ENCODE measurements at regions not wholly inside any gene's neighbourhood (a gene's known extent, or its start where the extent isn't known, plus 50 kb on each side); places are given as distances from the start of the nearest gene placed in this dataset.
"Not testable (repeated sequence)": the region's sequence is repeated elsewhere in the genome, so short reads cannot be mapped to it uniquely, and the experiment has no call there.

DNA sequence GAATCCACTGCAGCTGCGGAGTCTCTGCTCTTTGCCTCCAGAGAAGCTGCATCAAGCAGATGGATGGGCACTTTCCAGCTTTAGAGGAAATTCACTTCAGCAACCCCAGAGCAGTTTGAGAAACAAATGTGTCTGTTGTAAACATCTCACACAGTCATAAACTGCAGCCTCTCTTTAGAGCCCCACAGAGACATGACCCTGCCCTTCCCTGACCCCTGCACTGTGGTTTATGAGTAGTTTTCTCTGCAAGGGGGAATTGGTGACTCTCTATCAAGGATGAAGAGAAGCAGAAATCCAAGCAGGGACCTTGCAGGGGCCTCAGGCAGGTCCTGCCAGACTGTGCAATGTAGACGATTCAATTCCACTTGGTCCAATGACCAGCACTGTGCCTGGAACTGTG is 160.2 kb downstream of the SH2D4B start:
- DNase-seq (ENCODE audit: low read depth in 2 of 2) = no peak

DNA sequence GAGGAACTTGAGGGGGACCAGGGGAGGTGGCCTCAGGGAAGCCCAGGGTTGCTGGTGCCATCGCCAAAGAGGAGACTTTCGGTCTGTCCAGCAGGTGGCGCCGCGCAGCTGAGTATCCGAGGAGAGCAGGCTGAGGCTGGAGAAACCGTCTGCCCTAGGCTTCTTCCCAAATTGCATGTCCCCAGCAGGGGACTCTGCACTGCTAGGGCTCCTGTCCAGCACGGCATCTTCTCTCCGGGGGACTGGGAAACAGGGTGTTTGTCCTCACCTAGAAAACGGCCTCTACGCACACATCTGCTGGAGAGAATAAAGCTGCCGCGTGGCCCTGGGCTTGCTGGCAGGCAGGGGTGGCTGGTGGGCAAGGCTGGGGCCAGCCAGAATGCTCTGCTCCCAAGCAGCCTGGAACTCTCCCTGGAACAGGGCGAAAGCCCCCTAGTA is 161.9 kb downstream of the SH2D4B start:
- DNase-seq (ENCODE audit: low read depth in 2 of 2) = peak; percentile 23 to 47

DNA sequence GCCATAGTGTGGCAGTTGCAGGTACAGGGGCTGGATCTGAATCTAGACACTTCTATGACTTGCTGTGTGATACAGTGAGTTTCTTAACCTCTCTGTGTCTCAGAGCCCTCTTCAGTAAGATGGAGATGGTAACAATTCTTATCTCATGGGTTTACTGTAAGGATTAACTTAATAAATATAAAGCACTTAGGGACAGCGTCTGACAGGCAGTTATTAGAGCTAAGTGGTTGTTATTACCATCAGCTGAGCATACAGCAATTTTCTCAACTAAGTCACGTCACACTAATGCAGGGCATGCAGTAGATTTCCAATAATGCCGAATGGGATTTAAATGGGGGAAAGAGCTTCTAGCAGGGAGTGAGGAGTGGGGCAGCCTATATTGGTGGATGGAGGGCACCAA is 162.6 kb downstream of the SH2D4B start:
- no peak for DNase-seq (ENCODE audit: low read depth in 2 of 2)

DNA sequence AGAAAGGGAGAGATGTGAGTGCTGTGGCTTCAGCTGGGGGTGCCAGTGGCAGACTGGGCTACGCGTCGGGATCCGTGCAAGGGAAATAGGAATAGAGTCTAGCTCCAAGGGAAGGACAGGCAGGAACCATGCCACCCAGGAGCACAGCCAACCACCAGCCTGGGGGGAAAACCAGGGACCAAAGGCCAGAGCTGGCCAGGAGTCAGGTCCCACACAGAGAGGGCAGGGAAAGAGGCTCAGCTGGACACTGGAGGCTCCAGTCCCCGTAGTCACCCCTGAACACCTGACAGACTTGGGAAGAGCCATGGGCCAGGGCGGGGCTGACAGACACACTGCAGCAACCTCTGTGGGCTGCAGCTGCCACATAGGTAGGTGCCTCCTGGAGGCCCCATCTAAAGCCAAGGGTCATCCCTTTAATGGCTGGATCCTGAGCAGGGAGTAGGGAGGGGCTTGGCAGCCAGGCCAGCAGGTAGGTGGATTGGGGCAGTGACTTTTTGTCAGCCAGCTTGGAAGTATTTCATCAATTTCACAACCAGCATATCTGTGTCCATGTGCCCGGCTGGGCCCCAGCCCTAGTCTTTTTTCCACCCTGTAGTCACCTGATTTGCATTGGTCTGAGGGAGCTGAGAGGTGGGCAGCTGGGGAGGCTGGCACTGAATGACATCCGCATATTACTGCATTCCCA is 163.2 kb downstream of the SH2D4B start:
- no peak for DNase-seq (ENCODE audit: low read depth in 2 of 2)

DNA sequence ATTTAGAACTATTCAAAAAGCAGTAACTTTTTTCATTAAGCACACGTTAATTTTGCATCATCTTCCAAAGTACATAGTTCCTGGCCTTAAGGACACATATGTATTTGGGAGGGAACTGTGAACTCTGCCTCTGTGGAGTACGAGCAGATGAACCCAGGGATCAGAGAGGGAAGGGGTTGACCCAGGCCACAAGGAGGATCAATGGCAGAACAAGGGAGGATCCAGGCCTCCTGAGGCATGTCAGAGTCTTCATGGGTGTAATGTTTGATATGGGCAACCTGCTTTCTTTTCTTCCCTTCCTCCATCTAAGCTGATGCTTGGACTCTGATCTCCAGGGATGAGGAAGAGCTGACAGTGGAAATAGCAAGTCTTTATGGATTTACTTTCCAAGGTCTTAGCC is 164.0 kb downstream of the SH2D4B start:
- no peak for DNase-seq (ENCODE audit: low read depth in 2 of 2)

DNA sequence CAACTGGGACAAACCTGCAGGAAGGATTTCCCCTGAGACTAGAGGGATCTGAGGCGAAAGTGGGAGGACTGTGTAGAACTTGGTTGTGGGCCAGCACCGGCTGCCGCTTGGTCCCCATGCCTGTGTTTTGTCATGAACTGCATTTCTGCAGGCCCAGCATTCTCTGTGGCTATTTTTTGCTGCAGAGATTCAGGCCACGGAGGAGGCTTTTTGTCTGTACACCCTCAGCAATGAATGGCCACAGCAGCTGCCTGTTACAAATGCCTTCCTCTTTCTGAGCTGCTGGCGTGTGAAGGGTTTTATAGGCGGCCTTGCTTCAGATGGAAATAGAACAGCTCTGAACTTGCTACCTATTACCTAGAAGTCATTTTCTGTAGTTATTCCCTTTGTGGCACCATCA is 164.4 kb downstream of the SH2D4B start:
- no peak for DNase-seq (ENCODE audit: low read depth in 2 of 2)

DNA sequence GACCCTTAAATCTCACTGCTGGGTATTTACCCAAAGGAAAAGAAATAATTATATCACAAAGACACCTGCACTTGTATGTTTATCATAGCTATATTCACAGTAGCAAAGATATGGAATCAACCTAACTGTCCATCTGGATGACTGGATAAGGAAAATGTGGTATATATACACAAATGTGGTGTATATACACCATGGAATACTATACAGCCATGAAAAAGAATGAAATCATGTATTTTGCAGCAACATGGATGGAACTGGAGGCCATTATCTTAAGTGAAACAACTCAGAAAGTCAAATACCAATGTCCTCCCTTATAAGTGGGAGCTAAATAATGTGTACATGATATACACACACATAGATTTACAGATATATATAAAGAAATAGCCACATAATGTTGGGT is 168.2 kb downstream of the SH2D4B start:
- DNase-seq (ENCODE audit: low read depth in 2 of 2) = no peak

DNA sequence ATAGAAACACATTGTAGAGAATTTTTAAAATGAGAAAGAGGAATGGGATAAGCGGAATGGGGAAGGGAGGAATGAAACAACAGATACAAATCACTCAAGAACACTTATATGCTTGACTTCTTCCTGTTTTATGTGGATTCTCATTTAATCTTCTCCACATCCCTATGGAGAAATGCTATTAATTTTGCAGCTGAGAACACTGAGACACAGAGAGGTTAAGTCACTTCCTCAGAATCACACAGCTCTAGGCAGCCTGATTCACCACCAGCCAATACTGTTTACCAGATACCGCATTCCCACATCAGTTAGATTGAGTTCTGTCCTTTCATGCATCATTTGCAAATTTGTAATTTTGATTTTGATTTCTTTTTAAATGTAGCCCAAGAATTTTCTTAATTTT is 170.5 kb downstream of the SH2D4B start:
- no peak for DNase-seq (ENCODE audit: low read depth in 2 of 2)

DNA sequence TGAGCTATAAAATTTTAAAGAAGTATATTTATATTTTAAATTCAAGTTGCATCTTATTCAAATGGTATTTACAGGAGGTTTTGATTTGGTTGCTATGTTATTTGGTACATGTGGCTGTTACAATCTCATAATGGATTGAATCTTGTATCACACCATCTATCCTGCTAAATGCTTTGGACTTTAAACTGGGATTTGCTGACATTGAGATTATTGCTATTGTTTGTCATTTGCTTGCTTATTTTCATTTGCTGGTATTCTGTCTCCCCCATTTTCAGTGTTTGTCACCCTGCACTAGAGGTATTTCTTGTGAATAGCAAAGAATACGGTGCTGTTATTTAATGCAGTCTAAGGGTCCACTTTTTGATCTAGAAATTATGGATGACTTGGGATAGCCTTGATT is 171.1 kb downstream of the SH2D4B start:
- no peak for DNase-seq (ENCODE audit: low read depth in 2 of 2)

DNA sequence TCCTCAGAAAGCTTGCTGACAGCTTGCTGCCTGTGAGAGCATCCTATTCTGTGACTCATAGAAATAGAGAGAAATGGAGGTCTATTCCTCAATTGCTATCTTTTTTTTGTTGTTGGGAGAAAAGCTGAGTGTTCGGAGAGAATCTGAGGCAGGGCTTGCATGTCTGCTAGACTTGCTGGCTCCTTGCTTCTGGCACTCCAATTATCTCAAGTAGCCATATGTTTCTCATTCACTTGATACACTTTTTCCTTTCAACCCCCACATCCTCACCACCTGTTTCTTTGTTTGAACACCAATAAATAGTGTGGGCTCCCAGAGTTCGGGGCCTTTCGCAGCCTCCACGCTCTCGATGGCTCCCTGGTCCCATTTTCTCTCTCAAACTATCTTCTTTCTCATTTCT is 172.2 kb downstream of the SH2D4B start:
- no peak for DNase-seq (ENCODE audit: low read depth in 2 of 2)

DNA sequence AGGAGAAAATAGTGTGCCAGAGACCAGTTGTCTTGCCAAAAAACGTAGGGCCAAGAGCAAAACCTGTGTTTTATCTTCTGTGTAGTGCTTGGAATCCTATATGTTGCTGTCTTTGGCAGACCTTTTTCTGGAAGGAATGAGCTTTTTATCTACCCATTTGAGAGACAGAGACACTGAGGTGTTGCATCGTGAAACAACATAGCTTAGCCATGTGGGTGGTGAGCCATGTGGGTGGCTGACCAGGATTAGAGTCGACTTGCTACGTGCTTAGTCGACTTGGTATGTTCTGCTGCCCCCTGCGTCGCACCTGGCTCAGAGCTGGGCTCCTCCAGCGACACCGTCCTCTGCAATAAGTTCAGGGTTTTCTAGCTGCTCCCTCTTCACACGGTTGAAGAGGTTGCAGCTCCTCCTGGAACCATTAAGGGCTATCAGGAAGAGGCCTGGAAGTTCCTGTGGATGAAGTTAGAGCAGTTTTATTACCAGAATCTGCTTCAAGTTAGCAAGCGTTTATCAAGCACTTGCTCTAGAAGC is 175.8 kb downstream of the SH2D4B start:
- no peak for DNase-seq (ENCODE audit: low read depth in 2 of 2)

DNA sequence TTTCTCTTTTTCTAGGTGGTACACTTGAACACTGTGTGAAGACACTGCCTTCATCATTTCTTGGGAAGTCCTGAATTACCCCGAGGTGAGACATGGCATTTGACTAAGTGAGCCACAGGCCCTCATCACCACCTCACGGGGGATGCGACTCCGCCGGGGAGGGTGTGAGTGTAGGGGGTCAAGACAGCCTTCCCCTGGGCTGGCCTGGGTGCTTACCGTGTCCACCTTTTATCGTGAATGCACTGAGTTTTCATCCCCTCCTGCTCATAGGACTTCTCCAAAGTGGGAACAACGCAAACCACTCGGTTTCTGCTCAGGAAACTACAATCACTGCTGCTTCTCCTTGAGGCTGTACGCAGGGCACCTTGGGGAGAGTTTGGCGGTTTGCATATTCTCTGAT is 176.9 kb downstream of the SH2D4B start:
- no peak for DNase-seq (ENCODE audit: low read depth in 2 of 2)

DNA sequence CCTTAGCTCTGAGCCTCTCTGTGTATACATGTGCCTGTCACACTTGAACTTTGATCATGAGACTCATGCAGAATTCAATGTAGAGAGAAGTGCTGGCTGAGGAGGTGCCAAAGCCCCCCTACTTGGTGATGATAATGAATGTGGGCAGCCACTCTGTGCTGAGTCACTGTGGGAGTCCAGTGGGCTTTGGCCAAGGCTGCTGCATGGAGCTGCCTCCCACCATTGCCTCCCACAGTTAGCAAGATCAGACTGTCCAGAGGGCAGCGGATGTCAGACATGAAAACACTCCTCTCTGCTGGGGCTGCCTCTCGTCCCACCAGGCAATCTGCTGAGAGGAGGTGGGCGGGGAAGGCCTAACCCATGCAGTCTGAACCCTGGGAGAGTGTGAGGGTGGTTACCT is 180.3 kb downstream of the SH2D4B start:
- no peak for DNase-seq (ENCODE audit: low read depth in 2 of 2)

DNA sequence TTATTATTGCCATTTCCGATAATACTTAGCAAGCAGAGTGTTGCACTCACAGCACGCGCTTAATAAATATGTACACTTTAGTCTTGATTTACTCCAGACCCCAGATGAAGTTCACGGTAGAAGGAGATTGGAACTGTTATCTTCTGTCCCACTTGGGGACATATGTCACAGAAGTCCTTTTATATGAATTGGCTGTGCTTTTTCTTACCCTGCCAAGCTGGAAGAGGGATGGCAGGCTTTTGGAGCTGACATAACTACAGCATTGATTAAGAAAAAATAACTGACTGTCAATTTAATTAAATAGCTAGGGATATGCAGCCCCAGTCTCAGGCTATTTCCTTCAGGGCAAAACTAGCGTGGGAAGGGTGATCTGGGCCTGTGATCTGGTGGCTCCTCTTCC is 182.2 kb downstream of the SH2D4B start:
- DNase-seq (ENCODE audit: low read depth in 2 of 2) = no peak

DNA sequence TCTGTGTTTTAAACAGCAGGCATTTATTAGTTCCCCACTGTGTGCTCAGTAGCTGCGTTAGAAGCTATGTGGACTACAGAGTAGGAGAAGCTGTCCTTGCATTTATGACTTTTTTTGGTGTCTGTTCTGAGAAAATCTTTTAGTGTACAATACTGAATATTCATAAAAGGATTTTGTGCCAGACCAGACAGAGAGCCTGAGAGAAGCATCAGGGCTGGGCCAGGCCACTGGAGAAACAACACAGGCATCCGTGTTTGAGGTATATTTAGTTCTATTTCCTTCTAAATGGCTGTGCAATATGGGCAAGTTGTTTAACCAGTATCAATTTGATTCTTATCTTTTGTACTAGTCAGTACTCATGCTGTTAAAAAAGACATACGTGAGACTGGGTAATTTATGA is 182.8 kb downstream of the SH2D4B start:
- DNase-seq (ENCODE audit: low read depth in 2 of 2) = no peak

DNA sequence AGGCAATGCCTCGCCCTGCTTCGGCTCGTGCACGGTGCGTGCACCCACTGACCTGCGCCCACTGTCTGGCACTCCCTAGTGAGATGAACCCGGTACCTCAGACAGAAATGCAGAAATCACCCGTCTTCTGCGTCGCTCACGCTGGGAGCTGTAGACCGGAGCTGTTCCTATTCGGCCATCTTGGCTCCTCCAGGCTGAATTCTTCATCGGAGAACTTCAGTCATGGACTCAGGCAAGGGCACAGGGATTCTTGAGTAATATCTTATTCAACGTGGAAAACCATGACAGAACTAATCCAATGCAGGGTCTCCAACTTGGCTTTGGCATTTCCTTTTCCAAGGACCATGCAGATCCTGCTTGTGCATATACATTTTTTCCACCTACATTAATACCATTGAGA is 190.7 kb downstream of the SH2D4B start:
- not testable (repeated sequence) for DNase-seq (ENCODE audit: low read depth in 2 of 2)

DNA sequence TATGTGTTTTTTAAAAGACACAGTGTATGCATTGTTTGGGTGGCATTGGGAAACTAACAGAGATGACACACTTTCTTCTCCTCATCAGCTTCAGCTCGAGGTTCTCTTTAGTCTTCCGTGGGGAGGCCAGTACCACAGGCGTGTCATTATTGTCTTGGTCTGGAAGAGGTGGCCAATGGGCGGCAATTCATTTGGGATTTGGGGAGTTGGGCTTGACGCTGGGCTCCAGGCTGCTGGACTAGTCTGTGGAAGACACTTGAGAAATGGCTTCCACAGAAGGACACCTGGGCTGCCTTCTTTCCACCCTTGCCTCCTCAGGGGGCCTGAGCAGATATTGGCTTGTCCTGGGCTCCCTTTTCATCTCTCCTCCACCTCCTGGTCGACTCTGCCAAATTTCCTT is 192.2 kb downstream of the SH2D4B start:
- no peak for DNase-seq (ENCODE audit: low read depth in 2 of 2)

DNA sequence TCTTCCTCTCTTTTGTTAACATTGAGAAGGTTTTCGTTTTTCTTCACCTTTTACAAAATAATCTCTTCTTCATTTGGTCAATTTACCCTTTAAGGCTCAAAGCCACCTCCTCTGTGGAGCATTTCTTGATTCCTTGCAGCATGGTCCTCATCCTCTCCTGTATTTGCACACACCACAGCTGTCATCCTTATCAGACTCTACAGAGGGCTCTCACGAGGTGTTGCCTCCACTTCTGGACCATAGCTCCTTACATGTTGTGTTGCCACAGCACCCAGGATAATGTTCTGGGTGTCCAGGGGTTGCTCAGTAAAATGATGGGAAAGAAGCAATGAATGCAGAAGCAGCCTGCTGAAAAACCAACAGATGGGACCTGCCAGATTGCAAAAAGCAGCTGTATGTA is 192.8 kb downstream of the SH2D4B start:
- no peak for DNase-seq (ENCODE audit: low read depth in 2 of 2)

DNA sequence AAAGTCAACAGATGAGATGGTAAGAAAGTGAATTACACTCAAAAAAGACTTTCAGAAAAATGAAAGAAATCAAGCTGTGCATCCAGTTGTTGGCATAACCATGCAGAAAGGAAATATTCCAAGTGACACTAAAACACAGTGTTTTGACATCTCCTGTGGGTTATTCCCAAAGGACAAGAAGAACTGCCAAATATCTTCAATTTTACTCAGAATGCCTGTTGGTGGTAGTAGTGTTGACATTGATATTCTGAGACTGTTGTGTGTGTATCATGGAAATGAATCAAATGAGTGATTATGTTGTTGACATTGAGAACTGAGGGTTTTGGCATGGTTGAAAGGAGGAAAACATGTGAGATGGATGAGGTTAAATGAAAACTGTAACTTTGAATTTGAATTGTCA is 196.9 kb downstream of the SH2D4B start:
- no peak for DNase-seq (ENCODE audit: low read depth in 2 of 2)

DNA sequence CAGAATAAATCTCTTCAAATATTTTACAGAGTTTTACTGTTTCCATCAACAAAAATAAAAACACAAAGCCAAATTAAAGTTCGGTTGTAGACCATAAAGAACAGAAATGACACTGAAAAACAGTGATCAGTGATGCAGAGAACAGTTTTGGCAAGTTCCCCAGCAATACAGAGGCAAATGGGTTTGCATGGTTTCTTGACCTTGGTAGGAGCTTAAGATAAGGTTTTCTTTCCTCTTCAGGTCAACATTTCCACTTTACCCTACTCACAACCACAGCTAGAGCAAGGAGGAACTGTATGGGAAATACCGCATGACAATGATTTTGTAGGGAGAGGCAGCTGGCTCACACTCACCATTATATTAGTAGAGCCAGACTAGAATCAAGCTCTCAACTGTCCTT is 199.5 kb downstream of the SH2D4B start:
- no peak for DNase-seq (ENCODE audit: low read depth in 2 of 2)

DNA sequence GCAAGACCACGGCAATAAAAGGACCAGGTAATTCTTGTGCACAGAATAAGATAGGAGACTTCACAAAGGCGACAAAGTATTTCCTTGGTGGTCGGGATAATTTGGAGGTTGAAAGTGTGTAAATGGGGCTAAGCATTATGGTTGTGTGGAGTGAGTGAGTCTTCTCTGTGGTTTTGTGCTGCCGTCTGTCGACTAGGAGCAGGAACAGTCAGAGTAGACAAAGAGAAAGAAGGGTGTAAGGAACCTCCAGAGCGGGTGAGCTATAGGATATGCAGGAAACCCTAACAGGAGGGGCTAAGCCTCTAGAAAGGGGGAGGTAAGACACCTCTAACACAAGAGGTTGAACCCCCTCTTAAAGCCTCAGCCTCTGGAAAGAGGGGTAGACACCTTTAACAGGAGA is 201.6 kb downstream of the SH2D4B start:
- DNase-seq (ENCODE audit: low read depth in 2 of 2) = no peak

DNA sequence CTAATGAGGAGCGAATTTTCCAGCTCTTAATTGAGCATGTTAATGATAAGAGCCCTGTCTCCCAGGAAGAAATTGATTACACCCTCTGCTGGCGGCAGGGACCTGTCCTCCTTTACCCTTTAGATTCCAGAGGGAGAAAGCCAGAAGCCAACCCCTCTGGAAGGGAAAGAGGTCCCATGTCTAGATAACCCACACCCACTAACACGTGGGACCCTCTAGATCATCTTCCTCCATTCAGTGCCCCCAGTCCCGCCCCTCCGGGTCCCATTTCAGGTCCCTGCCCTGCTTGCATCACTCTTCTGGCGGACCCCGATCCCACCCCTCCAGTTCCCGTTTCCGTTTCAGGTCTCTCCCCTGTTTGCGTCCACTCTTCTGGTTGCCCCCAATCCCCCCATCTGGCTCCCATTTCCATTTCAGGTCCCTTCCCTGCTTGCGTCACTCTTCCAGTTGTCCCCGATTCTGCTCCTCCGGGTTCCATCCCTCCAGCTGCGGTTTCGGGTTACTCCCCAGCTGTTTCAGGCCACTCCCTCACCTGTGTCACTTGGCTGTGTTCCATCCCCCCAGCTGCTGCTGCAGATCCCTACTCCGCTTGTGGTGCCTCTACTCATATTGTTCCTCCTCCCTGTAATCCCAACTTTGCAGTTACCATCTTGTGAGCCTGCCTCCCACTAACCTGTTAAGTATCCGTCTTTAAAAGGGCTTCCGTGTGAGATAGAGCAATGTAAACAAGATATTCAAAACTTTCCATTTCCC is 202.4 kb downstream of the SH2D4B start:
- DNase-seq (ENCODE audit: low read depth in 2 of 2) = no peak

DNA sequence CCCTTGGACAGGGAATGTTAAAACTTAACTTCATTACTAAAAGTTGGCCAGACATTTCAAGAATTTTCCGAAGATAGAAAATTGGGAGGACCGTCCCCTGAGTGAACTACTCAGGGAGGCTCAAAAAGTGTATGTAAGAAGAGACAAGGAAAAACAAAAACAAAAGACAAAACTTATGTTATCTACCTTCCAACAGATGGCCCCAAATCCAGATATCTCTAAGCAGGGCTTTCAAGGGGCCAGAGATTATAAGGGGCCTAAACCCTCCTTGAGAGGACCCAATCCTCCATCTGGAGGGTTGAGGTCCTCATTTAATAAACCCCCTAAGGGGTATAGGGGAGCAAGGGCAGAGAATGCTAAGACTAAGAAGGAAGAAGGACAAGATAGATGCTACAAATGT is 203.6 kb downstream of the SH2D4B start:
- no peak for DNase-seq (ENCODE audit: low read depth in 2 of 2)

Data from stimulated activated CD8-positive, alpha-beta memory T cell treated with anti-CD3 and anti-CD28 coated beads, Interleukin-7, amount 100 ng/mL, for 1 hour (primary cell).